Upper lobe of right lung (tissue), 1 donor: ENCODE measurements at regions not wholly inside any gene's neighbourhood (a gene's known extent, or its start where the extent isn't known, plus 50 kb on each side); places are given as distances from the start of the nearest gene placed in this dataset.
"Not testable (repeated sequence)": the region's sequence is repeated elsewhere in the genome, so short reads cannot be mapped to it uniquely, and the experiment has no call there.

Experiments used
- ATAC-seq: fragments of 200-7000 bp; cut with Tn5 transposase; one replicate; pipeline ENCODE4 v1.9.1; 2020; ENCODE audit warnings: mild to moderate bottlenecking, moderate library complexity
- DNase-seq: peaks from one replicate; pipeline ENCODE4 v3.0.0-alpha.2; 2020
- H3K27ac ChIP-seq: fragments of 200-600 bp; one replicate; pipeline ENCODE4 v1.8.0; 2022
- H3K27me3 ChIP-seq: fragments of 200-600 bp; one replicate; pipeline ENCODE4 v1.8.0; 2022; ENCODE audit warnings: mild to moderate bottlenecking
- H3K36me3 ChIP-seq: fragments of 200-600 bp; one replicate; pipeline ENCODE4 v1.8.0; 2022
- H3K4me1 ChIP-seq: fragments of 200-600 bp; one replicate; pipeline ENCODE4 v1.8.0; 2022
- H3K4me3 ChIP-seq: fragments of 200-600 bp; one replicate; pipeline ENCODE4 v1.8.0; 2022; ENCODE audit warnings: mild to moderate bottlenecking
- H3K9me3 ChIP-seq: fragments of 200-600 bp; one replicate; pipeline ENCODE4 v1.8.0; 2022
- CTCF ChIP-seq: fragments of 200-600 bp; IDR thresholded peaks from one replicate; pipeline ENCODE4 v1.8.0; 2022; ENCODE audit warnings: antibody characterized with exemption
- intact Hi-C: fragments of 100-400 bp; cut with DNase I; formaldehyde crosslinking; loops from one replicate; pipeline ENCODE4 v1.11.0; 2022
- donor health status: DM: no; HTN: yes; CAD: no; lungs with severe emphysema.

- ATAC-seq, H3K27me3 ChIP-seq, H3K4me1 ChIP-seq, intact Hi-C loops, H3K9me3 ChIP-seq, H3K36me3 ChIP-seq, H3K4me3 ChIP-seq, H3K27ac ChIP-seq, DNase-seq: not testable (repeated sequence)
These were observed 55.3 kb downstream of the BBS10 start for GRCh38 chr12:76292891-76293290.

DNA sequence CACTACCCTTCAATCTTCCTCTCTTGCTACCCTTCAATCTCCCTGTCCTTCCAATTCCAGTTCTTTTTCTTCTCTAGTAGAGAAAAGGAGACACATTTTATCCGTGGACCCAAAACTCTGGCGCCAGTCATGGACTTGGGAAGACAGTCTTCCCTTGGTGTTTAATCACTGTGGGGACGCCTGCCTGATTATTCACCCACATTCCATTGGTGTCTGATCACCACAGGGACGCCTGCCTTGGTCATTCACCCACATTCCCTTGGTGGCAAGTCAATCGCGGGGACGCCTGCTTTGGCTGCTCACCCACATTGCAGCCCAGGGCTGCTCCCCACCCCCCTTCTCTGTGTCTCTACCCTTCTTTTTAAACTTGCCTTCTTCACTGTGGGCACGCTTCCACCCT, 55.9 kb downstream of the BBS10 start:
- H3K27me3 ChIP-seq, H3K27ac ChIP-seq, ATAC-seq, H3K9me3 ChIP-seq, DNase-seq, H3K4me3 ChIP-seq, H3K4me1 ChIP-seq, intact Hi-C loops, H3K36me3 ChIP-seq: not testable (repeated sequence)

GRCh38 chr12:76290963-76291859, 57.0 kb downstream of the BBS10 start:
- Histone ChIP-seq H3K4me1 (no peaks in the 10 kb centered on the region), H3K27me3 (no peaks in the 10 kb centered on the region), H3K27ac (no peak overlapping the region), H3K4me3 (no peak overlapping the region), H3K9me3 (no peaks in the 10 kb centered on the region), H3K36me3 (no peaks in the 10 kb centered on the region)
- TF ChIP-seq CTCF = no peak
- DNase-seq (no peak), ATAC-seq (no peak)
- intact Hi-C loops = no loop called here

- no peaks in the 10 kb centered on the region for H3K9me3 ChIP-seq
- no peaks in the 10 kb centered on the region for H3K36me3 ChIP-seq
- ATAC-seq (no peak), DNase-seq (no peak)
- no peak overlapping the region for H3K4me3 ChIP-seq
- TF ChIP-seq CTCF = no peak
- no peak overlapping the region for H3K27ac ChIP-seq
- no peaks in the 10 kb centered on the region for H3K4me1 ChIP-seq
- H3K27me3 ChIP-seq = no peaks in the 10 kb centered on the region
- intact Hi-C loops = no loop called here
These were observed 60.0 kb downstream of the BBS10 start for GRCh38 chr12:76288218-76288617.

- H3K27me3 ChIP-seq = no peaks in the 10 kb centered on the region
- H3K4me3 ChIP-seq = no peak overlapping the region
- DNase-seq (no peak), ATAC-seq (peak; percentile 53)
- no peaks in the 10 kb centered on the region for H3K36me3 ChIP-seq
- intact Hi-C loops = no loop called here
- peak overlapping the region; percentile 20 for H3K27ac ChIP-seq
- no peaks in the 10 kb centered on the region for H3K4me1 ChIP-seq
- no peak for TF ChIP-seq CTCF
- H3K9me3 ChIP-seq = no peaks in the 10 kb centered on the region
These were observed 63.1 kb downstream of the BBS10 start for GRCh38 chr12:76284816-76285750.

GRCh38 chr12:76282744-76283143, 65.5 kb downstream of the BBS10 start:
- no peaks in the 10 kb centered on the region for H3K9me3 ChIP-seq
- intact Hi-C loops = no loop called here
- DNase-seq = no peak
- H3K4me3 ChIP-seq = no peak overlapping the region
- no peak overlapping the region for H3K27ac ChIP-seq
- H3K36me3 ChIP-seq = no peaks in the 10 kb centered on the region
- no peaks in the 10 kb centered on the region for H3K27me3 ChIP-seq
- peak; percentile 49 for ATAC-seq
- no peaks in the 10 kb centered on the region for H3K4me1 ChIP-seq
- TF ChIP-seq CTCF = no peak
